PC-9 (cell line): ENCODE measurements at regions not wholly inside any gene's neighbourhood (a gene's known extent, or its start where the extent isn't known, plus 50 kb on each side); places are given as distances from the start of the nearest gene placed in this dataset.
A peak's percentile ranks its signal among the peaks of the same experiment; 100 is the strongest.

Experiments
- BruUV-seq: library from RNA; stranded (reverse); fragments of 400-500 nt; replicated peaks from 2 replicates; lab custom pipeline; 2021; lab: Mats Ljungman, UMichigan
- CTCF ChIA-PET: fragments of 300-600 bp; sonication (Branson Sonifier 250); formaldehyde crosslinking; loops from one replicate; lab custom pipeline; 2022; ENCODE audit warnings: antibody characterized with exemption; lab: Charles Lee
- POLR2A ChIA-PET: fragments of 300-600 bp; sonication (Branson Sonifier 250); formaldehyde crosslinking; loops from one replicate; lab custom pipeline; 2022; ENCODE audit warnings: antibody characterized with exemption; ENCODE audit not compliant: unreplicated experiment; lab: Charles Lee
- DNase-seq, 2 experiments: peaks; one replicate each; pipeline versions ENCODE4 v3.0.0 to v3.0.0-alpha.2; 2015 to 2022; ENCODE audit warnings: mixed read lengths in 1 of 2
- H2AFZ ChIP-seq: fragments of 200-600 bp; sonication (generic); 2 replicates; pipeline ENCODE4 v1.8.1; 2017; ENCODE audit warnings: antibody characterized with exemption
- H3F3A ChIP-seq: fragments of 200-600 bp; sonication (generic); 2 replicates; pipeline ENCODE4 v1.8.1; 2017; ENCODE audit warnings: antibody characterized with exemption, mild to moderate bottlenecking, low read depth; ENCODE audit not compliant: insufficient read depth
- H3K27ac ChIP-seq: fragments of 200-600 bp; sonication (generic); 2 replicates; pipeline ENCODE4 v1.6.1; 2016; ENCODE audit warnings: mixed run types
- H3K27me3 ChIP-seq: fragments of 200-600 bp; sonication (generic); 2 replicates; pipeline ENCODE4 v1.6.1; 2016; ENCODE audit warnings: low read depth, mixed run types; ENCODE audit not compliant: insufficient read depth
- H3K36me3 ChIP-seq: fragments of 200-600 bp; sonication (generic); 2 replicates; pipeline ENCODE4 v1.6.1; 2016; ENCODE audit warnings: low read depth, mixed run types
- H3K4me1 ChIP-seq: fragments of 200-600 bp; sonication (generic); replicated peaks from 2 replicates; pipeline ENCODE4 v1.6.1; 2016; ENCODE audit warnings: mixed run types; ENCODE audit not compliant: insufficient read depth
- H3K4me2 ChIP-seq: fragments of 200-600 bp; sonication (generic); 2 replicates; pipeline ENCODE4 v1.6.1; 2017; ENCODE audit warnings: mixed run types
- H3K4me3 ChIP-seq: fragments of 200-600 bp; sonication (generic); 2 replicates; pipeline ENCODE4 v1.6.1; 2016; ENCODE audit warnings: mixed run types
- H3K79me2 ChIP-seq: fragments of 200-600 bp; sonication (generic); 2 replicates; pipeline ENCODE4 v1.6.1; 2017; ENCODE audit warnings: low read depth, mixed run types
- H3K9me2 ChIP-seq: fragments of 200-600 bp; sonication (generic); 2 replicates; pipeline ENCODE4 v1.8.1; 2017; ENCODE audit warnings: mild to moderate bottlenecking; ENCODE audit not compliant: insufficient read depth
- H3K9me3 ChIP-seq: fragments of 200-600 bp; sonication (generic); 2 replicates; pipeline ENCODE4 v1.8.1; 2016; ENCODE audit warnings: low read depth; ENCODE audit not compliant: insufficient read depth
- H4K20me1 ChIP-seq: fragments of 200-600 bp; sonication (generic); 2 replicates; pipeline ENCODE4 v1.8.1; 2017; ENCODE audit not compliant: insufficient read depth
- EZH2 ChIP-seq: fragments of 200-600 bp; sonication (generic); IDR thresholded peaks from 2 replicates; pipeline ENCODE4 v1.8.0; 2017; ENCODE audit warnings: antibody characterized with exemption, low read depth
- intact Hi-C: fragments of 100-400 bp; cut with micrococcal nuclease; formaldehyde crosslinking; loops from one replicate; pipeline ENCODE4 v1.10.0; 2022; ENCODE audit not compliant: unreplicated experiment
- TF ChIP-seq, protein P1 (sequence below): fragments of 200-600 bp; sonication (generic); conservative IDR thresholded peaks from 2 replicates; pipeline ENCODE4 v1.6.1; 2017; ENCODE audit warnings: mixed run types, antibody characterized with exemption, mild to moderate bottlenecking, moderate library complexity

DNA sequence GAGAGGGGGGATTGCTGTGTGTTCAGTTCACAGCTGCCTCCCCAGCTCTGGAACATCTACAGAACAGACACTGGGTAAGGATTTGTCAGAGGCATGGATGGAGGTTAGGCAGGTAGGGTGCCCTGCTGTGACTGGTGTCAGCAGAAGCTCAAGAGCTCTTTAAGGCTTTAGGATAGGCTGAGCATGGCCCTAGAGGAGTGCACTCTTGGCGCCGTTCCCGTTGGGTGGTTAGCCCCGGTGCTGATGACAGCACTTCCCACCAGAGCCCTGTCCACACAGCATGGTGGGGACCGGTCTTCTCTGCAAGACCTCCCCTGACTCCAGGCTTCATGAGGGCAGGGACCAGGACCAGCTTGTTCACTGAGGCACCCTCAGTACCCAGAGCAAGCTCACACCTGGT is 262.0 kb downstream of the BMP7 start:
- Histone ChIP-seq H3K4me2 (no peak overlapping the region), H3K27me3 (no peaks in the 10 kb centered on the region), H2AFZ (no peak overlapping the region), H3K9me3 (no peaks in the 10 kb centered on the region), H3K4me3 (no peak overlapping the region), H3F3A (peaks cover 26% of the 10 kb centered on the region), H3K79me2 (no peaks in the 10 kb centered on the region), H3K9me2 (no peaks in the 10 kb centered on the region), H4K20me1 (no peaks in the 10 kb centered on the region), H3K36me3 (no peaks in the 10 kb centered on the region), H3K27ac (no peak overlapping the region), H3K4me1 (peaks cover 24% of the 10 kb centered on the region)
- intact Hi-C loops = no loop called here
- DNase-seq = no peak
- no peak for TF ChIP-seq EZH2
- TF ChIP-seq, protein P1, sequence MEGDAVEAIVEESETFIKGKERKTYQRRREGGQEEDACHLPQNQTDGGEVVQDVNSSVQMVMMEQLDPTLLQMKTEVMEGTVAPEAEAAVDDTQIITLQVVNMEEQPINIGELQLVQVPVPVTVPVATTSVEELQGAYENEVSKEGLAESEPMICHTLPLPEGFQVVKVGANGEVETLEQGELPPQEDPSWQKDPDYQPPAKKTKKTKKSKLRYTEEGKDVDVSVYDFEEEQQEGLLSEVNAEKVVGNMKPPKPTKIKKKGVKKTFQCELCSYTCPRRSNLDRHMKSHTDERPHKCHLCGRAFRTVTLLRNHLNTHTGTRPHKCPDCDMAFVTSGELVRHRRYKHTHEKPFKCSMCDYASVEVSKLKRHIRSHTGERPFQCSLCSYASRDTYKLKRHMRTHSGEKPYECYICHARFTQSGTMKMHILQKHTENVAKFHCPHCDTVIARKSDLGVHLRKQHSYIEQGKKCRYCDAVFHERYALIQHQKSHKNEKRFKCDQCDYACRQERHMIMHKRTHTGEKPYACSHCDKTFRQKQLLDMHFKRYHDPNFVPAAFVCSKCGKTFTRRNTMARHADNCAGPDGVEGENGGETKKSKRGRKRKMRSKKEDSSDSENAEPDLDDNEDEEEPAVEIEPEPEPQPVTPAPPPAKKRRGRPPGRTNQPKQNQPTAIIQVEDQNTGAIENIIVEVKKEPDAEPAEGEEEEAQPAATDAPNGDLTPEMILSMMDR = no peak
- ChIA-PET CTCF (interaction anchor here (0.6 kb wide), 1 partner anchor 329 kb away, joined by 4 read pairs; no protein-coding TSS in a partner anchor), POLR2A (no interaction called here)
- no TSS peak for BruUV-seq

DNA sequence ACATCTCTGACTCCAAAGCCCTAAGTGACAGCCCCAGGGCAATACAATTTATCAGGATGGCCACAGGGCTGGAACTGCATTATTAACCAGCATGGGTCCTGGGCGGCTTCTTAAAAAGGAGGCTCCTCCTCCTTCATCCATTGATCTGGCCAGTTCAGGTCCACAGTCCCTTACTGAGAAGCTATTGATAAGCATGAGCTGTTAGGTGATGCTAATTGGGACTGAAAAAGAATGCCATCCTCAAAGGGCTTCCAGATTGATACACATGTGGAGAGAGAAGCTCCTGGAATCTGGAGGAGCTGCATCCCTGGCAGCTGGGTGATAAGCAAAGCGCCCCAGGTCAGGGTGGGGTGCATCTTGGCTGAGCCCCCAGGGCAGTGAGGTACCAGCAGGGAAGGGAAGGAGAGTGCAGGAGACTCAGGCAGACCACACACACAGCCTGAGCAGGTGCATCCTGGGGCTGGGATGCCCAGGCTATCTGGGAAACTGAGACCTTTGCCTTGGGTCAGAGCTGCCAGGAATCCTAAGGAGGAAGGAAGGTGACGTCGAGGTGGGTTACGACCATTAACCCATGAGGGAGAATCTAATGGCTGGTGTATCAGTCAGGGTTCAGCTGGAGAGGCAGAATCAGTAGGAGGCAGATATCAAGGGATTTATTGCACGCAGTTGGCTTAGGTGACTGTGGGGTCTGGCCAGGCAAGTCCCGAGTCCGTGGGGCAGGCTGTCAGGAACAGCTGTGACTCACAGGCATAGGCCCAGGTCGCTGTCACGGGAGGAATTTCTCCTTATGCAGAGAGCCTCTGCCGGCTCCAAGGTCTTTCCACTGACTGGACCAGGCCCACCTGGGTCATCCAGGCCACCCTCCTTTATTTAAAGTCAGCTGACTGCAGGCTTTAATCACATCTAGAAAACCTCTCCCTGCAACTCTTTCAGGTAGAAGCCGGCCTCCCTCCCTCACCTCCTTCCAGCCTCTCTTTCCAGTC is 261.2 kb downstream of the BMP7 start:
- no peak overlapping the region for H3K4me3 ChIP-seq
- TF ChIP-seq, protein P1 = no peak
- no peak for TF ChIP-seq EZH2
- intact Hi-C loops = no loop called here
- H3K4me1 ChIP-seq = peaks cover 24% of the 10 kb centered on the region
- no peaks in the 10 kb centered on the region for H3K9me2 ChIP-seq
- H3F3A ChIP-seq = peaks cover 26% of the 10 kb centered on the region
- no peak overlapping the region for H3K27ac ChIP-seq
- no peak overlapping the region for H3K4me2 ChIP-seq
- no peaks in the 10 kb centered on the region for H3K36me3 ChIP-seq
- no TSS peak for BruUV-seq
- DNase-seq = no peak
- no peaks in the 10 kb centered on the region for H3K27me3 ChIP-seq
- no peaks in the 10 kb centered on the region for H4K20me1 ChIP-seq
- ChIA-PET POLR2A (no interaction called here), CTCF (no interaction called here)
- no peaks in the 10 kb centered on the region for H3K79me2 ChIP-seq
- H3K9me3 ChIP-seq = no peaks in the 10 kb centered on the region
- H2AFZ ChIP-seq = no peak overlapping the region

DNA sequence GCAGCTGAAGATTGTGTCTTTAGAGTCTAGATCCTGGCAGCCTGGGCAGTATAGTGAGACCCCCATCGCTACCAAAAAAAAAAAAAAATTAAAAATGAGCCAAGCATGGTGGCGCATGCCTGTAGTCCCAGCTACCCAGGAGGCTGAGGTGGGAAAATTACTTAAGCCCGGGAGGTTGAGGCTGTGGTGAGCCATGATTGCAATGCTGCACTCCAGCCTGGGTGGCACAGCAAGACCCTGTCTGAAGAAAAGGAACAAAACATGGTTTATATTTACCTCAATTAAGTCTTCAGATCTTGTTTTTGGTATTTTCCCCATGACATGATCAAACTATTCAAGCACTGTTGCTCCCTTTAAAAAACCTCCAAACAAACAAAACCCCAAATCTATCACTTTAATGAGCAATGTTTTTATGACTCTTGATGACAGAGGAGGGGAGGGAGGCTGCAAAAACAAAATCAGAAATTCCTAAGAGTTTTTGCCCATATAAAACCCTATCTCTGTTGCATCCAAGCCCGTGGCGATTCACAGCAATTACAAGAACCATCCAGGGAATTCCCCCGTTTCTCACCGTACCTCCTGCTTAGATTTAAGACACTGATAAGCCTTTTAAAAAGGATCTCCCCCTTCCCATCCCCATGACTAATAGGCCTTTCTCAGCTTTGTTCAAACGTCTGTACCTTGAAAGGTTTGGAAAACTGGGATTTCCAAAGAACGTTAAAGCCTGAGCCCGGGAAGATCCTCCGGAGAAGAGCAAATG is 259.9 kb downstream of the BMP7 start:
- Histone ChIP-seq H3F3A (peaks cover 26% of the 10 kb centered on the region), H2AFZ (peak overlapping the region; percentile 34; the same call in 1 of the 2 replicates), H3K4me1 (peaks cover 24% of the 10 kb centered on the region), H3K4me3 (0 out of 2 replicates have a peak overlapping the region, but pooled peaks have one; percentile 3), H3K79me2 (no peaks in the 10 kb centered on the region), H3K27ac (no peak overlapping the region), H4K20me1 (no peaks in the 10 kb centered on the region), H3K9me2 (no peaks in the 10 kb centered on the region), H3K36me3 (no peaks in the 10 kb centered on the region), H3K4me2 (peak overlapping the region; percentile 51), H3K27me3 (no peaks in the 10 kb centered on the region), H3K9me3 (no peaks in the 10 kb centered on the region)
- CTCF ChIA-PET = no interaction called here
- no TSS peak for BruUV-seq
- DNase-seq = peak in 1 of 2 experiments; percentile 66
- intact Hi-C loops = no loop called here
- TF ChIP-seq, protein P1 = no peak
- no peak for TF ChIP-seq EZH2
- POLR2A ChIA-PET = interaction anchor here (0.6 kb wide), 1 partner anchor 278 kb away, joined by 3 read pairs; no protein-coding TSS in a partner anchor
